ENCODE measurements at regions not wholly inside any gene's neighbourhood (a gene's known extent, or its start where the extent isn't known, plus 50 kb on each side); places are given as distances from the start of the nearest gene placed in this dataset.

- FAIRE-seq (no peak), DNase-seq (ENCODE audit: low read depth in 1 of 2, low spot score in 2 of 2) (no peak)
- H3K4ac ChIP-seq (replicated peaks; ENCODE audit: insufficient read length, low read depth, low read length) = no peak overlapping the region
- H4K8ac ChIP-seq (ENCODE audit: extremely low read depth, insufficient read depth, low read length) = no peak overlapping the region
- no peak overlapping the region for H2AK5ac ChIP-seq (ENCODE audit: low read depth, low read length)
- H3K18ac ChIP-seq (ENCODE audit: extremely low read depth, low read length) = no peak overlapping the region
- TF ChIP-seq RBBP5 (IDR thresholded peaks at IDR 0.05; ENCODE audit: borderline replicate concordance, low read depth, low read length) = no peak
- no peak overlapping the region for H2AFZ ChIP-seq (ENCODE audit: low read length)
- no peak overlapping the region for H2BK5ac ChIP-seq (ENCODE audit: low read depth, low read length)
- H3K23me2 ChIP-seq (ENCODE audit: low read depth, low read length) = no peaks in the 10 kb centered on the region
- H3K56ac ChIP-seq (replicated peaks; ENCODE audit: insufficient read length, low read depth, low read length) = no peak overlapping the region
- no peak overlapping the region for H3K27ac ChIP-seq (ENCODE audit: low read depth, low read length)
- H3K23ac ChIP-seq (ENCODE audit: insufficient read length) = no peak overlapping the region
- no peaks in the 10 kb centered on the region for H3K27me3 ChIP-seq (replicated peaks in 1 of 4; ENCODE audit: control insufficient read depth in 3 of 4, extremely low read depth in 1 of 4, insufficient read depth in 3 of 4, low read length in 3 of 4)
- no peak overlapping the region for H2BK120ac ChIP-seq (replicated peaks; ENCODE audit: low read depth, low read length)
- H3K9me3 ChIP-seq (ENCODE audit: insufficient read depth in 2 of 2, low read depth in 1 of 2, low read length in 1 of 2) = no peaks in the 10 kb centered on the region
- WGBS, 2 experiments (ENCODE audit: extremely low coverage in 1 of 2, insufficient coverage in 1 of 2, insufficient read length in 1 of 2, insufficient replicate concordance in 2 of 2, low coverage in 1 of 2, low lambda C conversion rate in 2 of 2, missing lambda C conversion rate in 1 of 2) = 95% methylated on average over 1 of the region's 1 CpG; no CpG with 5 or more reads in 1 of the 2 experiments
- H4K20me1 ChIP-seq (replicated peaks in 1 of 2; ENCODE audit: control insufficient read depth in 1 of 2, insufficient read depth in 2 of 2, low read length in 2 of 2) = no peaks in the 10 kb centered on the region
- peaks cover 0 to 4% (median 0%) of the 10 kb centered on the region in 4 experiments; a peak in 1 of 7 replicates for H3K4me1 ChIP-seq (replicated peaks in 1 of 4; ENCODE audit: control insufficient read depth in 3 of 4, insufficient read depth in 4 of 4, low read length in 3 of 4)
- CTCF ChIA-PET (ENCODE audit: partially characterized antibody) = no interaction called here
- no peak overlapping the region for H4K5ac ChIP-seq (ENCODE audit: insufficient read length, low read depth, low read length)
- H3K9ac ChIP-seq (replicated peaks in 1 of 4; ENCODE audit: extremely low read depth in 1 of 4, low read depth in 3 of 4, low read length in 3 of 4) = no peak overlapping the region
- POLR2A ChIA-PET (ENCODE audit: partially characterized antibody) = no interaction called here
- no peak overlapping the region for H2BK12ac ChIP-seq (ENCODE audit: low read depth, low read length)
- H2BK15ac ChIP-seq (ENCODE audit: low read length) = no peak overlapping the region
- H3K79me1 ChIP-seq (ENCODE audit: low read depth, low read length) = no peaks in the 10 kb centered on the region
- no peaks in the 10 kb centered on the region for H3K36me3 ChIP-seq (ENCODE audit: control insufficient read depth in 2 of 4, insufficient read depth in 4 of 4, low read length in 3 of 4)
- H3K4me2 ChIP-seq (ENCODE audit: insufficient read depth in 1 of 2, low read depth in 2 of 2, low read length in 2 of 2) = no peak overlapping the region
- no peak overlapping the region for H4K91ac ChIP-seq (replicated peaks; ENCODE audit: insufficient read length, low read length)
- no peak overlapping the region for H3K4me3 ChIP-seq (ENCODE audit: extremely low read depth in 1 of 4, insufficient read depth in 2 of 4, low read depth in 3 of 4, low read length in 4 of 4)
- no peaks in the 10 kb centered on the region for H3K79me2 ChIP-seq (ENCODE audit: control insufficient read depth in 1 of 2, insufficient read depth in 2 of 2, low read length in 2 of 2)
- no peak overlapping the region for H2BK20ac ChIP-seq (ENCODE audit: low read length)
- H3K14ac ChIP-seq (ENCODE audit: insufficient read length) = no peak overlapping the region
Observed at GRCh38 chr12:84764001-84764400, 148.6 kb downstream of the SLC6A15 start.

Data from H1 (cell line).